ENCODE measurements at regions not wholly inside any gene's neighbourhood (a gene's known extent, or its start where the extent isn't known, plus 50 kb on each side); places are given as distances from the start of the nearest gene placed in this dataset.

DNA sequence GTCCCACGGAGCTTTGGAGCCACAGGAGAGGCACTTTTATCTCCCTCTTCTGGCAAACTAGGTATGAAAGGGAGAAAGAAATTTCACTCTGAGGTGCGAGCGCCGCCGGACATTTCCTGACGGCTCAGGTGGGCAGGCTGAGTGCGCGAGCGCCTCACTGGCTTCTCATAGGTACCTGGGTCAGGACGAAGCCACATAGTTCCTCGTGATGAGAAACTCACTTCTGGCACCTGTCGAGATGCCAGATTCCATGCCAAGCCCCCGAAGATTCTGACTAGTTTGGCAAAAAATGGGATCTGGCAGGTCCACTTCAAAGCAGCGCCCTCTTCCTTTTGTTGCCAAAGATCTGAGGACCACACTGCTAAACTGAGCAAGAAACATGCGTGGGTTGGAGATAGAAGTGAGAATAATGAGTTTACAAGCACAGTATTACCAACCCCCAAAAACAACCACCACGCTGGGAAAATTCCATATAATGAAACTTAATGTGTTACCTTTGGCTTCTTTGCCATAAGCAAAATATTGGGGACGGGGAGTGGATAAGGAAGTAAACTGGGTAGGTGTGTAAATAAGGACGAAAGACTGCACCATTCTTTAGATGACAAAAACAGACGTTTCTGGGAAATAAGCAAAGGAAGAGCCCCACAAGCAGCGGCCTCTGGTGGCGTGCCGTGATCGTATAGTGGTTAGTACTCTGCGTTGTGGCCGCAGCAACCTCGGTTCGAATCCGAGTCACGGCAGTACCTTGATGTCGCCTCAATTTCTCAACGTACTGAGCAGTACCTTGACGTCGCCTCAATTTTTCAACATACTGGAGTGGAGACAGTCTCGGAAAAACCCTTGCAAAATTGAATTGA, 89.8 kb upstream of the PRSS16 start (continued):
- TF ChIP-seq HMGXB4 (CRISPR knock-in tag; IDR thresholded peaks at IDR 0.05; ENCODE audit: borderline replicate concordance in 1 of 2, low read depth in 1 of 2) (peak; percentile 85 to 86), SAFB2 (CRISPR knock-in tag; IDR thresholded peaks at IDR 0.05; ENCODE audit: borderline replicate concordance, low read depth) (no peak), ZNF598 (CRISPR knock-in tag; IDR thresholded peaks at IDR 0.05; ENCODE audit: borderline replicate concordance) (peak; percentile 38; the same call in 1 of the 2 replicates), GATAD2A (CRISPR knock-in tag; IDR thresholded peaks at IDR 0.05) (peak; percentile 50; the same call in 1 of the 2 replicates), USF2 (IDR thresholded peaks at IDR 0.05; ENCODE audit: low read depth, low read length) (no peak), USF2 (CRISPR knock-in tag; IDR thresholded peaks at IDR 0.05; ENCODE audit: borderline replicate concordance) (no peak), NAIF1 (CRISPR knock-in tag; IDR thresholded peaks at IDR 0.05; ENCODE audit: borderline replicate concordance) (no peak), ZHX2 (IDR thresholded peaks at IDR 0.05; ENCODE audit: low read depth) (no peak), ZHX2 (CRISPR knock-in tag; IDR thresholded peaks at IDR 0.05; ENCODE audit: borderline replicate concordance) (no peak), ASH2L (IDR thresholded peaks at IDR 0.05; ENCODE audit: insufficient read length, low read depth, low read length) (peak; percentile 52), TBX2 (CRISPR knock-in tag; IDR thresholded peaks at IDR 0.05; ENCODE audit: borderline replicate concordance) (peak; percentile 21; the same call in 1 of the 2 replicates), ZNF558 (CRISPR knock-in tag; IDR thresholded peaks at IDR 0.05; ENCODE audit: borderline replicate concordance) (no peak), SALL2 (CRISPR knock-in tag; IDR thresholded peaks at IDR 0.05) (0 out of 2 replicates have a peak, but pooled peaks have one; percentile 31), SOX6 (IDR thresholded peaks at IDR 0.05) (no peak), SOX6 (CRISPR knock-in tag; IDR thresholded peaks at IDR 0.05) (0 out of 2 replicates have a peak, but pooled peaks have one; percentile 7), MED1 (CRISPR knock-in tag; IDR thresholded peaks at IDR 0.05) (0 out of 2 replicates have a peak, but pooled peaks have one; percentile 19), DMAP1 (CRISPR knock-in tag; IDR thresholded peaks at IDR 0.05) (no peak)
- TF ChIP-seq, protein P1, sequence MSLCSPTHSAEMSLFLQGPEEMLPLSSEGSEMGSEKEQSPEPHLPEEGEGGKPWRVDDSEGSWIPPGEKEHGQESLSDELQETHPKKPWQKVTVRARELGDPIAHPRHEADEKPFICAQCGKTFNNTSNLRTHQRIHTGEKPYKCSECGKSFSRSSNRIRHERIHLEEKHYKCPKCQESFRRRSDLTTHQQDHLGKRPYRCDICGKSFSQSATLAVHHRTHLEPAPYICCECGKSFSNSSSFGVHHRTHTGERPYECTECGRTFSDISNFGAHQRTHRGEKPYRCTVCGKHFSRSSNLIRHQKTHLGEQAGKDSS (CRISPR knock-in tag; IDR thresholded peaks at IDR 0.05; ENCODE audit: borderline replicate concordance, low read depth) = 0 out of 2 replicates have a peak, but pooled peaks have one; percentile 25

Measured in HepG2 (cell line).